ENCODE measurements at regions not wholly inside any gene's neighbourhood (a gene's known extent, or its start where the extent isn't known, plus 50 kb on each side); places are given as distances from the start of the nearest gene placed in this dataset.
A peak's percentile ranks its signal among the peaks of the same experiment; 100 is the strongest.

- H3K4me1 Mint-ChIP-seq (ENCODE audit: low read depth, unreplicated experiment), result peaks cover 9% of the 10 kb centered on the region
- H3K9me3 Mint-ChIP-seq (ENCODE audit: unreplicated experiment), result peaks cover 5% of the 10 kb centered on the region
- TF ChIP-seq CTCF (IDR thresholded peaks at IDR 0.05; ENCODE audit: partially characterized antibody, unreplicated experiment), result no peak
- no peaks in the 10 kb centered on the region for H3K27me3 Mint-ChIP-seq (ENCODE audit: unreplicated experiment)
- H3K27ac Mint-ChIP-seq (ENCODE audit: unreplicated experiment), result no peak overlapping the region
- H3K36me3 Mint-ChIP-seq (ENCODE audit: unreplicated experiment), result no peaks in the 10 kb centered on the region
- peak; percentile 19 for DNase-seq
- no peak overlapping the region for H3K4me3 Mint-ChIP-seq (ENCODE audit: unreplicated experiment)
Measured at GRCh38 chr14:104294628-104294982, 156.2 kb downstream of the KIF26A start.

GRCh38 chr14:104294983-104295680, 156.7 kb downstream of the KIF26A start:
- peak; percentile 13 for DNase-seq
- H3K27me3 Mint-ChIP-seq (ENCODE audit: unreplicated experiment), result peaks cover 2% of the 10 kb centered on the region
- H3K4me3 Mint-ChIP-seq (ENCODE audit: unreplicated experiment), result no peak overlapping the region
- no peak overlapping the region for H3K27ac Mint-ChIP-seq (ENCODE audit: unreplicated experiment)
- TF ChIP-seq CTCF (IDR thresholded peaks at IDR 0.05; ENCODE audit: partially characterized antibody, unreplicated experiment), result no peak
- peaks cover 8% of the 10 kb centered on the region for H3K4me1 Mint-ChIP-seq (ENCODE audit: low read depth, unreplicated experiment)
- H3K9me3 Mint-ChIP-seq (ENCODE audit: unreplicated experiment), result peaks cover 4% of the 10 kb centered on the region
- H3K36me3 Mint-ChIP-seq (ENCODE audit: unreplicated experiment), result no peaks in the 10 kb centered on the region

- peaks cover 4% of the 10 kb centered on the region for H3K9me3 Mint-ChIP-seq (ENCODE audit: unreplicated experiment)
- H3K27ac Mint-ChIP-seq (ENCODE audit: unreplicated experiment), result no peak overlapping the region
- DNase-seq, result peak; percentile 18
Measured at GRCh38 chr14:104295681-104296387, 157.4 kb downstream of the KIF26A start.

GRCh38 chr14:104296388-104297312, 158.3 kb downstream of the KIF26A start:
- Mint-ChIP-seq H3K27ac (ENCODE audit: unreplicated experiment) (no peak overlapping the region), H3K4me1 (ENCODE audit: low read depth, unreplicated experiment) (no peaks in the 10 kb centered on the region), H3K4me3 (ENCODE audit: unreplicated experiment) (no peak overlapping the region), H3K9me3 (ENCODE audit: unreplicated experiment) (peaks cover 6% of the 10 kb centered on the region), H3K36me3 (ENCODE audit: unreplicated experiment) (peaks cover 5% of the 10 kb centered on the region), H3K27me3 (ENCODE audit: unreplicated experiment) (peaks cover 9% of the 10 kb centered on the region)
- no peak for TF ChIP-seq CTCF (IDR thresholded peaks at IDR 0.05; ENCODE audit: partially characterized antibody, unreplicated experiment)
- peak; percentile 18 for DNase-seq

More at GRCh38 chr14:104295681-104296387, 157.4 kb downstream of the KIF26A start:
- H3K36me3 Mint-ChIP-seq (ENCODE audit: unreplicated experiment), result no peaks in the 10 kb centered on the region
- H3K4me1 Mint-ChIP-seq (ENCODE audit: low read depth, unreplicated experiment), result peaks cover under 1% of the 10 kb centered on the region
- TF ChIP-seq CTCF (IDR thresholded peaks at IDR 0.05; ENCODE audit: partially characterized antibody, unreplicated experiment), result no peak
- H3K27me3 Mint-ChIP-seq (ENCODE audit: unreplicated experiment), result peaks cover 2% of the 10 kb centered on the region
- H3K4me3 Mint-ChIP-seq (ENCODE audit: unreplicated experiment), result no peak overlapping the region

Measured in glutamatergic neuron (in vitro differentiated cells).